HG03571 (cell line): ENCODE measurements at regions not wholly inside any gene's neighbourhood (a gene's known extent, or its start where the extent isn't known, plus 50 kb on each side); places are given as distances from the start of the nearest gene placed in this dataset.

Experiments used
- ATAC-seq: cut with Tn5 transposase; IDR thresholded peaks from one replicate; pipeline ENCODE4 v1.9.1; 2021; ENCODE audit not compliant: unreplicated experiment

DNA sequence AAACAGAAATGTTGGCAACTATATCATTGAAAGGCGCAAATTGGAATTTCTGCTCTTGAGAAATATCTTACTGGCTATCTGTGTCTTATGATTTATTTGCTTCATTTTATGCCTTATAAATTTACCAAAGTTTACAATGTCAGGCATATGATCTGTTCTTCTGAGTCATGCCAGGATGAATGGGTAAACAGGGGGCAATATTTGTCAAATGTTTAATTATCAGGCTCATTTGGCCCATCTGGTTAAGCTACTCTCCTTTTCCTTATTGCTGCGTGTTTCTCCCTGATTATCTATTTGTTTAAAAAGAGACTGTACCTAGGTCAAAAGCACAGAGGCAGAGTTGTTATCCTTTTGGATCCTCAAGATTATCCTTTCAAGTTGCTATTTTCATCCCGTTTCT lies 903.8 kb upstream of the PCDH10 start:
- ATAC-seq: no peak

DNA sequence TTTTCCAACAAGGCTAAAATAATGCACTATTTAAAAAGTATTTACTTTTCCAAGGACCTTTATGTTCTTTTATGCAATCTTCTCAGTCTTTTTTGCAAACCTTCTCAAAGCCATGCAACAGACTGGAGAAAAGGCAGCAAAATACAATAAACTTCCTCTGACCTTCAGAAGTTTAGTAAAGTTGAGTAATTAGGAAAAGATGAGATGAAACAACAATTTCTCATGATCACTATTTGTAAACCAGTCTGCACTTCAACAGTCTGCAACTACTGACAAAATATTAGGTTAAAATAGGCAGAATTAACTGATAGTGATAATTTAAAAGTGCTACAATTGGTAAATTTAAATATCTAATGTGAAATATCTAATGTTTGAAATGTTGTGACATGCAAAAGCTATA lies 884.9 kb upstream of the PCDH10 start:
- ATAC-seq: no peak

DNA sequence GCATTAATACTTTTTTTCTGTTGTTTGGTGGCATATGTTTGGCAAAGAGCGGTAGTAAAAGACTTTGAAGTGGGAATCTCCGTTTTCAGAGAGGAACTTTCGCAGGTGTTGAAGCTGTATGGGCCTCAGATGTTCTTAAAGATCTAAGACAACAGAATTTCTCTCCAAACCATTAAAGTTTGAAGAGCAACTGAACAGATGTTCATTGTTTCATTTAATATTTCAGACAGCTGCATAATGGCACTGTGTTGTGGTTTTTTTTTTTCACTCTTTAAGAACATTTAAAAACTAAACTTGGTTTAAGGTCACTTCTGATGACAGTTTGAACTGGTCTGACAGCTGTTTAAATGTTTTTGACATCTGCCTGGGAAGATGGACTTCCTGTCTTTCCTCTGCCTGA lies 882.7 kb upstream of the PCDH10 start:
- no peak for ATAC-seq

- ATAC-seq: no peak
Measured at GRCh38 chr4:132267321-132267720, 881.8 kb upstream of the PCDH10 start.

GRCh38 chr4:132269303-132269990 lies 879.6 kb upstream of the PCDH10 start:
- no peak for ATAC-seq

GRCh38 chr4:132275583-132276121 lies 873.4 kb upstream of the PCDH10 start:
- no peak for ATAC-seq

DNA sequence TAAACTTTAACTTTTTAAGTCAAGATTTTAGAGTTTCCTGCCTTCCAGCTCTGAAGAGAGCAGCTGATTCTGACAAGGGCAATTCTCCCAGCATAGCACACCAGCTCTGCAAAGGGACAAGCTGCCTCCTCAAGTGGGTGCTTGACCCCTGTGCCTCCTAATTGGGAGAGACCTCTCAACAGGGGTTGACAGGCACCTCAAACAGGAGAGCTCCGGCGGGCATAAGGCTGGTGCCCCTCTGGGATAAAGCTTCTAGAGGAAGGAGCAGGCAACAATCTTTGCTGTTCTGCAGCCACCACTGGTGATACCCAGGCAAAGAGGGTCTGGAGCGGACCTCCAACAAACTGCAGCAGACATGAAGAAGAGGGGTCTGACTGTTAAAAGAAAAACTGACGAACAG lies 872.9 kb upstream of the PCDH10 start:
- no peak for ATAC-seq

DNA sequence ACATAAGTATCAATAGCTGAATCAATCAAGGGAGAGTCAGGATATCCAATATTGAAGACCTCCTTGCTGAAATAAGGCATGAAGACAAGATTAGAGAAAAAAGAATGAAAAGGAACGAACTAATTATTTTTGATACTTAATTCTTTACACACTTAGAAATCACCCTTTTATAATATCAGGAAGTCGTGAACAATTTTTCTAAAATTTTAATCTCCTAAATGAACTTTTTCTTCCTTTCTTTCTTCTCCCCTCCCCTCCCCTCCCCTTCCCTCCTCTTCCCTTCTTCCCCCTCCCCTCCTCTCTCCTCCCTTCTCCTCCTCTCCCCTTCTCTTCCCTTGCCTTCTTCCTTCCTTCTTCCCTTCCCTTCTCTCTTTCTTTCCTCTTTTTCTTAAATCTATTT lies 872.1 kb upstream of the PCDH10 start:
- ATAC-seq: no peak

DNA sequence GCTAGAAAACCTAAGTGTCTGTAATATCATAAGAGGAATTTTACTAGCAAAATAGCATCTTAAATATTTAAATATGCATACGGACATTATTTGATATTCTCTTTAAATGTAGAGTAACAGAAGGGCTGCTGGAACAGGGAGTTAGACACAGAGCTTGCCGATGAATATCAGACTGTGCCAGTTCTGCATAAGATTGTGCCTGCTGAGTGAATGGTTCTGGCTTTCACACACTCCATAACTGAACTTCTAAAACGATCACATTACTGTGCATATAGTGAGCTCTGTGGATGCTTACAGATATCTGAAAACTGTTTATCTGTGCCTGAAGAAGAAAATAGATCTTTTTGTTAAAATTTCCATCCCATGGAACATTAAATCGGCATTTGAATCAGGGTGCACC lies 867.4 kb upstream of the PCDH10 start:
- no peak for ATAC-seq

DNA sequence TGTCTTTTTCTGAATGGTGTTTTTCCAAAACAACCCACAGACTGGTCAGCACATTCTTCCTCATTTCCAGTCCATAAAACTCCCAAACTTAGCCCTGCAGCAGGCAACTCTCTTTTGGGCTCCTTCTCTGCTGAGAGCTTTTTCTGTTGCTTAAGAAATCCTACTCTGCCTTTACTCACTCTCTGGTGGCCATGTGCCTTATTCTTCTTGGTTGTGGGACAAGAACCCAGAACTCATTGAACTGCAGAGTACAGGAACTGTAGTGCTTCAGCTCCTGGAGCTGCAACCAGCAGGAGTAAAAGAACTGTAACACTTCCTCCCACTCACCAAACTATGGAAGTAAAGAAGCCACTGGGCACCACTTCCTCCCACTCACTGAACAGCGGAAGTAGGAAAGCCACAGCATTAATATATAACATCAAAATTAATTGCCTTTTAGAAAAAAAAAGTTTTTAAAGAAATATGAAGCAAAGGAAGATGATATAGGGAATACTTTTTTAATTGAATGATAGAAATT lies 864.1 kb upstream of the PCDH10 start:
- ATAC-seq: no peak

DNA sequence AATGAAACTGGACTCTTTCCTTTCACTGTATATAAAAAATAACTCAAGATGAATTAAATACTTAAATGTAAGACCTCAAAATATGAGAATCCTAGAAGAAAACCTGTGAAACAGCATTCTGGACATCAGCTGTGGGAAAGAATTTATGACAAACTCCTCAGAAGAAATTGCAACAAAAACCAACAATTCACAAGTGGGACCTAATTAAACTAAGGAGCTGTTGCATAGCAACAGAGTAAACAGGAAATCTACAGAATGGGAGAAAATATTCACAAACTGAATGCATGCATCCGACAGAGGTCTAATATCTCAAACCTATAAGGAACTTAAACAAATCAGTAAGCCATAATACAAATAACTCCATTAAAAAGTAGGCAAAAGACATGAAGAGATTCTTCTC lies 851.7 kb upstream of the PCDH10 start:
- ATAC-seq: no peak

GRCh38 chr4:132299841-132300240 lies 849.3 kb upstream of the PCDH10 start:
- ATAC-seq: no peak

GRCh38 chr4:132312521-132312920 lies 836.6 kb upstream of the PCDH10 start:
- no peak for ATAC-seq

- ATAC-seq: no peak
Measured at GRCh38 chr4:132313852-132314251, 835.2 kb upstream of the PCDH10 start.

GRCh38 chr4:132316738-132317137 lies 832.4 kb upstream of the PCDH10 start:
- ATAC-seq: no peak

DNA sequence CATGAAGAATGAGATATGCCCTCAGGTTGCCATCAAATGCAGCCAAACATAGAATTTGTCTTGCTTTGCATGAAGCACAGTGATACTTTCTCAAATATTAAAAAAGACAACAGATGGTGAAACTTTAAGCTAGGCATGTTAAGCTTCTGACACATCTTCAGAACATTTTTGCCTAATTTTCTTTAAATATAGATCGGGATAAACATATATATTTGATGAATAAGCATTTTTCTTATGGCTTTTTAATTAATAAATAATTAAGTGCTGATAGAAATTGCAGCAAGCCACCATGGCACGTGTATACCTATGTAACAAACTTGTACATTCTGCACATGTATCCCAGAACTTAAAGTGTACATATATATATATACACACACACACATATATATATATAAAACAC lies 831.2 kb upstream of the PCDH10 start:
- no peak for ATAC-seq

GRCh38 chr4:132328761-132329160 lies 820.3 kb upstream of the PCDH10 start:
- no peak for ATAC-seq

GRCh38 chr4:132330994-132331393 lies 818.1 kb upstream of the PCDH10 start:
- ATAC-seq: no peak

DNA sequence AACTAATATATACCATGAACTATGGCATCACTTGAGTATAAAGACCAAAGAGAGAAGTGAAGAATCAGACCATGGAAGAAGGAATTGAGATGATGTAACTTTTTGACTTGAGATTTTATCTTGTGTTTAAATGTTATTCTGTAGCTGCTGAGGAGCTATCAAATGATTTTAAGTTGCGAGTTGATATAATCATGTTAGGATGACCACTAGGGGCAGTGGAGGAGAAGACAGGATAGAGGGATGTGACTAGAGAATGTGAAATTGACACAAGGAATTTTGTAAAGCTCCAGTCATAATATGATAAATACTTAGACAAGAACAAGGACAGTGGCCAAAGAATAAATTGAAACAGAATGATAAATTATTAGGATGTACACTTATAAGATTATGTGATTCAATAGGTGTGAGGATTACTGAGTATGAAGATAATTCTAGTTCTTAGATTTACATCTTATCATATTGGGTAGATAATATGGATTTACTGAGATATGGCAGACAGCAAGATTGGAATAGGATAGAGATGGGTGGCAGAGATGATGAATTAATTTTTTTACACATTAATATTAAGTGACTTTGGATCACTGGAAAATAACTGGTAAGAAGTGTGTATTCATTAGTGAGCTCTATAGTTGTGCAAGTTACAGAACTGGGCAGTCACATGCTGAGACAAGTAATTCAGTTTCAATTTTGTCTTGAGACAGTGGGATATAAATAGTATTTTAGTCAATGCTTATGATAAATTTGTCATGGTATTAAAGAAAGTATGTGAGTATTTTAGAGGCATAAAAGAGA lies 816.0 kb upstream of the PCDH10 start:
- ATAC-seq: no peak

- no peak for ATAC-seq
Measured at GRCh38 chr4:132333724-132334047, 815.4 kb upstream of the PCDH10 start.

DNA sequence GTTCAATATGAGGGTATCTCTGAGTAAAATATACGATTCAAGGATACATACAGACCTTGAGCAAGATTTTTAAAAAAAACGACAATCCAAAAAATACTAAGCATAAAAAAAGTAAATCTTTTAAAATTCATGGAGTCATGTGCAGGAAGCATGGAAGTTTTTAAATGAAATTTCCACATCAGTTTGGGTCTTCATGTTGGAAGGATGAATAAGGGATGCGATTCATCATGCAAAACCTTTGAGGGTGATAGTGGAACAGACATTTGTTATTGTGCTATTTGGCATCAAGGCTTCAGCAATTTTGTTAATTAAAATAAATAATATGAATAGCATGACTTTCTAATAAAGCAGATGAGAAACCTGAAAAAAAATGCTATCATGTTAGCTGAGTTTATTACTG lies 815.0 kb upstream of the PCDH10 start:
- ATAC-seq: no peak
